ENCODE measurements at regions not wholly inside any gene's neighbourhood (a gene's known extent, or its start where the extent isn't known, plus 50 kb on each side); places are given as distances from the start of the nearest gene placed in this dataset.
"Not testable (repeated sequence)": the region's sequence is repeated elsewhere in the genome, so short reads cannot be mapped to it uniquely, and the experiment has no call there.

DNA sequence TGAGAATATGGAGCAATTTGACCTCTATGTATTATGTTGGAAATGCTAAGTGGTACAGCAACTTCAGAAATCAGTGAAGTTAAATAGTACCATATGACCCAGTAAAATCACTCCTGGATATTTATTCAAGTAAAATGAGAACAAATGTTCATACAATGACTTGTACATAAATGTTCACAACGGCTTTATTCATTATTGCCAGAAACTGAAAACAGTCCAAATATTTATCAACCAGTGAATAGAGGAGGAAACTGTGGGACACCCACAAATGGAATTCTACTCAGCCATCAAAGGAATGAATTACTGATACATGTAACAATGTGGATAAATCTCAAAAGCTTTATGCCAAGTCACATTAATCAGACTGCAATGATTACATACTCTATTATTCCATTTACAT lies 416.3 kb downstream of the AASDHPPT start:
- no peak for DNase-seq (ENCODE audit: low read depth, low spot score)

DNA sequence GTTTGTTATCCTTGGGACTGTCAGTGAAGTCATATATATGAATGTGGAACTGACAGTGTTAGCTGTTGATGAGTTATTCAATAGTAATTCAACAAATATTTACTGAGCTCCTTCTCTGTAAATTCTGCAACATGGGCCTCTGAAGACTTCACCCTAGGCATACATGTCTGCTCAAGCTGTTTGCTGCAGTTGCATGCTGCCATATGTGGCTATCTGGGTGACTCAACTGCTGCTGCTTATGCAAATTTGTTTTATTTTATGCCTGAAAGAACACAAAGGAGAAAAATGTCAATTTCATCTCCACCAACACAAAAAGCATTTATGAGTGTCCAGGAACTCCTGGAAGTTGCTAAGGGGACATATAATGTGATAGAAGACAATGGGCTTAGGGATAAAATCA lies 417.6 kb downstream of the AASDHPPT start:
- DNase-seq (ENCODE audit: low read depth, low spot score): no peak

DNA sequence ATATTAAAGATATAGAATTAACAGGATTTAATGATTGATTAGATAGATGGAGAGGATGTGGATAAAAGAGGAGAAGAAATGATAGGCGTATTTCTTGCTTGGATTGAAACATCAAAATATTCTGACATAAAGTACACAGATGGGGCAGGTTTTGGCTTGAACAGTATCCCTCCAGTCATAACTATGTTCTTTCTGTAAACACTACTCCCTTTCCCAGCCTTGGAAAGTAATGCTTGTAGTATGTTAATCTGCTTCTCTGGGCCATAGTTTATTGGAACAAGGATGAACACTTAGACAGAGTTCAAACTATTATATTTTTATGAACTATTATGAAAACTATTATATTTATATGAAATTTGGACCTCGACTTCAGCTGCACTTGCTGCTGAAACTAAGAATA lies 419.2 kb downstream of the AASDHPPT start:
- no peak for DNase-seq (ENCODE audit: low read depth, low spot score)

DNA sequence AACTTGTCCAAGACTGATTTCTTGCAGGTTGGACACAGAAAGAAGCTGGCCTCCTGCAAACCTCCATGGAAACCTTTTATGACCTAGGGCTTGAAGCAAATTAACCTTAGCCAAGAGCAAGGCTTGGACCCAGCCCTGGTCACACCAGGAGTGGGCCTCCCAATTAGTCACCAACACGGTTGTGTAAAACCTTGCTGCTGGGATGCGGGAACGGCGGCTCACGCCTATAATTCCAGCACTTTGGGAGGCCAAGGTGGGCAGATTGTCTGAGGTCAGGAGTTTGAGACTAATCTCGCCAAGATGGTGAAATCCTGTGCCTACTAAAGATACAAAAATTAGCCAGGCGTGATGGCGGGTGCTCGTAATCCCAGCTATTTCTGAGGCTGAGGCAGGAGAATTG lies 419.9 kb downstream of the AASDHPPT start:
- no peak for DNase-seq (ENCODE audit: low read depth, low spot score)

DNA sequence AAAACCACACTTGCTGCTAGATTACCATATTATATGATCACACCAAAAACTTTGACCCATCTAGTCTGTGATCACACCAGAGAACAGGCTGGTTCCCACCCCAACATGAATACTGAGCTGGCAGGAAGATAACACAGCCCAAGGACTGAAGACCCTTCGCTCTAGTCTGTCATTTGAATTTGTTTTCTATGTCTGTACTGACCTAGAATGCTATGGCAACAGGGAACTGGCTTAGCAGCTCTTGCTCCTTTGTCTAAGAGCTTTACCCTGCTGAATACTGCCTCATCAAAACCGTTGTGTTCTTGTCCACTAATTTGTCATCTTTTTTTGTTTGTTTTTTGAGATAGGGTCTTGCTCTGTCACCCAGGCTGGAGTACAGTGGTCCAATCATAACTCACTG lies 420.4 kb downstream of the AASDHPPT start:
- DNase-seq (ENCODE audit: low read depth, low spot score): no peak

DNA sequence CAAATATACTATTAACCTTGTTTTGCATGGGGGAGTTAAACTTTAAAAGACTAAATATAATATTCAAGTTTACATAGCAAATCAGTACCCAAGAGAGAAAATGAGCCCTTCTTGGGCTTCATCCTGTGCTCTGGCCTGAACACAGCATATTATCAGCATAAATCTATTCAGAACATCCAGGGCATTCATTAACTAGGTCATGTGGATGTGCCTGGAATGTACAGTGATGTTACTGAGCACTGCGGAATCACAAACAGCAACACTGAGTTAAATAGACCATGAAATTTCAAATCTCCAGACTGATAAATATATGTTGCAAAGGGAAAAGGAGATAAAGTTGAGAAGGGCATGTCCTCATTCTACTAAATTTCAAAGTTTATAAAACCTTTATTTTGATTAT lies 426.4 kb downstream of the AASDHPPT start:
- no peak for DNase-seq (ENCODE audit: low read depth, low spot score)

DNA sequence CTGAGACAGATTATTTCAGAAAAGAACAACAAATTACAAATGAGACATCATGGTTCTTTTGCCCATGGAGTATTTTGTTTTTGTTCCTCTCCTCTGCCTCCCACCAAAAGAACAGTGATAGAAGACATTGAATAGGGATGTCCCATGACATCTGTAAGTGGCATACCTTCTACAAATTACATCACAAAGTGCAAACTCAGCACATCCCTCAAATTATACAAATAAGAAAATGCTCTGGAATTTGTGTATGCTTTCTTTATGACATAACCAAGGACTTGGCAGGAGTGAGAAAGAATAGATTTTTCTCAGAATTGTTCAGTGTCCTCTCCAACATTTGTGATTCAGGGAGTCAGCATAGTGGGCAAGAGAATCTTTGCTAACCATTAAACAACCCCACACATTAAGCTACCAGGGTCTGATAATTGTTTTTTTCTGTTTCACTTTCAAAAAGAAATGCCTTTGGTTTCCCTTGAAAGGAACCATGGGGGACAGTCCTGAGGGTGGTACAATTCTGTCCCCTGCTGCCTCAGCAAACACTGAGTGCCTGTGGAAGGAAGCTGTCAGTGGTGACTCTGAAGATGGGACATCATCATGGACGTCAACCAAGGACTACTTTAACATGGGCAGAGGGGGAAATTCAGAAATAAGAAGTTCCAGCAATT lies 430.3 kb downstream of the AASDHPPT start:
- DNase-seq (ENCODE audit: low read depth, low spot score): no peak

DNA sequence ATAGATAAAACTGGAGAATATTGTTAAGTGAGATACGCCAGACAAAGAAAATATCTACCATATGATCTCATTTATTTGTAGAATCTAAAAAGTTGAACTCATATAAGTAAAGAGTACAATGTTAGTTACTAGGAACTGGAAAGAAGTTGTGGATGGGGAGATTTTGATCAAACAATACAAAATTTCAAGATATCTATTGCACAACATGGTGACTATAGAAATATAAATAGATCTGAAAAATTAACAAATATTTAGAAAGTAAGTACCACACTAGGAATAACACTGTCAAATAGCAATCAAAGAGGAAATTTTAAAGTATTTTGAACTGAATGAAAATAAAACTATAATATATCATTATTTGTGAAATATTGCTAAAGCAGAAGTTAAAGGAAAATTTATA lies 437.2 kb downstream of the AASDHPPT start:
- no peak for DNase-seq (ENCODE audit: low read depth, low spot score)

DNA sequence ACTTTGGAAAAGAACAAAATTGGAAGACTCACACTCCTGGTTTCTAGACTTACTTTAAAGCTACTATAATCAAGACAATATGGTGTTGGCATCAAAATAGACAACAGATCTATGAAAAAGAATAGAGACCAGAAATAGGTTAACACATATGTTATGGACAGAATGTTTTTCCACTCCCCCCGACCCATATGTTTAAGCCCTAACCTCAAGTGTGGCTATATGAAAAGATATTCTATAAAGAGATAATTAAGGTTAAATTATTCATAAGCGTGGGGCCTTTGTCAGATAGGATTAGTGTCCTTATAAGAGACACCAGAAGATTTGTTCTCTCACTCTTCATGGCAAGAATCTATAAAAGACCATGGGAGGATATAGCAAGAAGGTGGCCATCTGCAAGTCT lies 440.0 kb downstream of the AASDHPPT start:
- DNase-seq (ENCODE audit: low read depth, low spot score): no peak

DNA sequence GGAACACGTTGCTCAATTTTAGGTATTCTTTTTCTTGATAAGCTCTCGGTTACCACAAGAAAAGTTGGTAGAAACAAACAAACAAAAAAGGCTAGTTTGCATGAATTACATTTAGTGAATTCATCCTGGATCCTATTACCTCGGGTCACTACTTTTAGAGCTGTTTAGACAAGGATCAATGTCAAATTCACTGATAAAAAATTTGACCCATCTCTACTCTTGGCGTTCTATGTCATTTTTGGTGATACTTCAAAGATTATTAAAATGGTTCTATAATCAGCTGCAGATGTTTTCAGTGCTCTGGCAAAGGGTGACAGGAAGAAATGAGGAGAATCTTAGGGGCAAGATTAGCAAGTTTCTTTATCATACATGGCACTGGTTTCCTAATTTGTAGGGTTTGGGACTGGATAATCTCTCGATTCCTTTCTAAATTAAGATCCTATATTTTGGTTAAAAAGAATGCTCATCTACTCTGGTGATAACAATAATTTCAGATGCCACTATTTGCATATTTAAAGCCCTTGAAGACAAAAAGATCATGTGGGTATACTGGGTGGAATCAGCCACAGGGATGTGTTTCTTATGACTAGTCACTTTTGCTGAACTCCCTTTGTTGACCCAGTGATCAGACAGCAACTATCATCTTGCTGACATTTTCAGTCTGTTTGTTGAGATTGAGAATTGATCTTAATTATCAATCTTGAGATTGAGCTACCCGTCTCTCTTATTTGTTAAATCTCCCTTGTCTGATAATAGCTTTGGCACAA lies 442.9 kb downstream of the AASDHPPT start:
- no peak for DNase-seq (ENCODE audit: low read depth, low spot score)

DNA sequence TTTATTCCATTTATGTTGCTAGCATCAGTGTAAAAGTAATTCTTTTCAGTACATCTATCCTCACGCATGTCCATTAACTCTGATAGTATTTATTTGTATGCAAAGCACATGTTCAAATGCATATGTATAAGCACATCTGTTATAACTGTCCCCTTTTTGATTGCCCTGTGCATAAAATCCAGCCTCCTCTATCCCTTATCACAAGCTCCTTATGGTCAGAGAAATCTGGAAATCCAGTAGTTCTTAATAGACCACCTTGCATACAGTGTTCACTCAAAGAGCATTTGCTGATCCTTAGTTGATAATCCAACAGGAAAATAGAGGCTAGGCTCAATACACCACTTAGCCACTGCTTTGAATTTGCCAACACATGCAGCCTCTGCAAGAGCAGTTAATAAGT lies 443.5 kb downstream of the AASDHPPT start:
- DNase-seq (ENCODE audit: low read depth, low spot score): no peak

DNA sequence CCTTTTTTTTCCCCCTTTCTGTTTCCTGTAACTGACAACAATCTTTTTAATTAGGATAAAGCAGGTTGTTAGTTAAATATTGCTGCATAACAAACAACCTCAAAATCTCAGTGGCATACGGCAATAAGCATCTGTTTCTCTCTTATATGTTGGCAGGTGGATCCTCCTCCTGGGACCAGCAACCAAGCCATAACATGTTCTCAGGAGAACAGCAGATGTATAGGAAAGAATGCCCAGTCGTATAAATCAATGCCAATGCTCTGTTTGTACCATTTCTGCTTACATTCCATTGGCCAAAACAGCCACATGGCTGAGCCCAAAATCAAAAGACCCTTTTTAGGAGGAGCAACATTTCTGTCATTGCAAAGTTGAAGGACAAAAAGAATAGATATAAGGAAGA lies 445.7 kb downstream of the AASDHPPT start:
- DNase-seq (ENCODE audit: low read depth, low spot score): no peak

DNA sequence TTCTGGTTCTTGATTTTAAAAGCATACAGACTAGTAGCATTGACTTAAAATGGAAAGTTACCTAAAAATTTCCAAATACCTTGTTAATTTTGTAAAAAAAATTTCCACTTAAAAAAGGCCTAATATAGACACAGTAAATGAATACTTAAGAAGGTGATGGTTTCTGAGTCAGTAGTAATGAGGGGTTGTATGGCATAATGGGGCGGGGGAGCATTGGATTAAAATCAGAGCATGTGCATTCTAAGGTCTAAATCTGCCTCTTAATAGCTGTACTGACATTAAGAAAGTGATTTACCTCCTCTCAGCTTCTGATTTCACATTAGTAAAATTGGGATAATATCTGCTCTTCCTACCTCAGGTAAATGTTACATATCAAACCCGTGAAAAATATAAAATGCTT lies 446.5 kb downstream of the AASDHPPT start:
- no peak for DNase-seq (ENCODE audit: low read depth, low spot score)

DNA sequence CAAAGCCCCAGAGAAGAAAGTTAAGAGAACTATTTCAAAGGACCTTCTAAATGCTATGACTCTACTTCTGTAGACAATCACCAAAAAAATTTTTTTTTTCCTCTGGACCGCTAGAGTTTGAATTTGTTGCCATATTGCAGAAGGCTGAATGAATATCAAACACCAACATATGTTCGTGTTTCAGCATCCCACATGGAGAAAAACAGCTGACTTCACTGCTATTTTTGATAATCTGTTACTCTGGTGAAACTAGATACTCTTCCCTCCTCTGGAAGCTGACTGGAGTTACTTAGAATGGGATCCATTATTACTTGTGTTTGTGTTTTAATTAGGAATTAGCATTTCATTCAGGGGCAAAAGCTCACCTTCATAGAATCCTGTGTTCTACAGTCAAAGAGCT lies 447.0 kb downstream of the AASDHPPT start:
- DNase-seq (ENCODE audit: low read depth, low spot score): no peak

DNA sequence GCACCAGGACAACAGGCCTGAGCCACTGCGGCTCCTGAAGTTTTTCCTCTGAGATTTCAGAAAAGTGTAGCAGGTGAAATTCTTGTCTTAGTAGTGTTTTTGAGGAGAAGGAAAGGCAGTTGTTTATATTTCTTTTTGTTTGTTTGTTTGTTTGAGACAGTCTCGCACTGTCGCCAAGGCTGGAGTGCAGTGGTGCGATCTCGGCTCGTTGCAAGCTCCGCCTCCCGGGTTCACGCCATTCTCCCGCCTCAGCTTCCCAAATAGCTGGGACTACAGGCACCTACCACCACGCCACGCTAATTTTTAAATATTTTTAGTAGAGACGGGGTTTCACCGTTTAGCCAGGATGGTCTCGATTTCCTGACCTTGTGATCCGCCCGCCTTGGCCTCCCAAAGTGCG lies 454.2 kb downstream of the AASDHPPT start:
- DNase-seq (ENCODE audit: low read depth, low spot score): not testable (repeated sequence)

DNA sequence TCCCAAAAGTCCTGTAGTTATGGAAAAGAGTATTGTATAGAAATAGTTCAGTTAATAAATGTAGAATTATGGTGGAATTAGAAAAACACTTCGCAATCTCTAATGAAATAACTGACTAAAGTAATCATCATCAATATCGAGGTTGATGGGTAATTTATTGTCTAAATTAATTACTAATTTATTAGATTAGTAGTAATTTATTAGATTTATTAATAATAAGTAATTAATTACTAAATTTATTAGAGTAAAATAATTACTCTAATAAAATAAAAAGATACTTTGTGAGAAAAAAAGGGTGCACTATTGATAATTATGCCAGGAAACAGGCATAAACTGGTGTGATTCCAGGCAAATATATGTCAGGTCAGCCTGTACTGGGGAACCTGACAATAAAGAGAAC lies 455.6 kb downstream of the AASDHPPT start:
- DNase-seq (ENCODE audit: low read depth, low spot score): no peak

DNA sequence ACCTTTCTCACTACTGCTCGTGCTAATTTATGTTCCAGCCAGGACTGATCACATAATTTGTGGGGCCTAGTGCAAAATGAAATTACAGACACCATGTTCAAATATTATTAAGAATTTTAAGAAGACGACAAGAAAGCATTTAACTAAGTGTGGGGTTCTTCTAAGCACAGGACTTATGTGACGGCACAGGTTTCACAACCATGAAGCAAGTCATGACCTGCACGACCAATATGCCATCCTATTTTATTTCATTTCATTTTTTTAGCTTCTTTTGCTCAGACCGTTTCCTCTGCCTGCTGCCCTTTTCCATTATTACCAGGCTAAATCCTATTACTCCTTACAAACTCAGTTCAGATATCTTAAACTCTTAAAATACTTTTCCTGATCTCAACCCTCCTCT lies 462.5 kb downstream of the AASDHPPT start:
- no peak for DNase-seq (ENCODE audit: low read depth, low spot score)

DNA sequence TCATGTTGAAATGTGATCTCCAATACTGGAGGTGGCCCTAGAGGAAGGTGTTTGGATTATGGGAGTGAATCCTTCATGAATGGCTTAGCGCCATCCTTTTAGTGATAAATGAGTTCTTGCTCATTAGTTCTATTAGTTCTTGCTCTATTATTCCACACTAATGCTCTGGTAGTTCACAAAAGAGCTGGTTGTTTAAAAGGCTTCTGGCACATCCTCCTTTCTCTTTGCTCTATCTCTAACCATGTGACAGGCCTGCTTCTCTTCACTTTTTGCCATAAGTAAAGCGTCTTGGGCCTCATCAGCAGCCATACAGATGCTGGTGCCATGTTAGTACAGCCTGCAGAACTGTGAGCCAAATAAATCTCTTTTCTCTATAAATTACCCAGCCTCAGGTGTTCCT lies 469.9 kb downstream of the GUCY1A2 start:
- DNase-seq (ENCODE audit: low read depth, low spot score): no peak

DNA sequence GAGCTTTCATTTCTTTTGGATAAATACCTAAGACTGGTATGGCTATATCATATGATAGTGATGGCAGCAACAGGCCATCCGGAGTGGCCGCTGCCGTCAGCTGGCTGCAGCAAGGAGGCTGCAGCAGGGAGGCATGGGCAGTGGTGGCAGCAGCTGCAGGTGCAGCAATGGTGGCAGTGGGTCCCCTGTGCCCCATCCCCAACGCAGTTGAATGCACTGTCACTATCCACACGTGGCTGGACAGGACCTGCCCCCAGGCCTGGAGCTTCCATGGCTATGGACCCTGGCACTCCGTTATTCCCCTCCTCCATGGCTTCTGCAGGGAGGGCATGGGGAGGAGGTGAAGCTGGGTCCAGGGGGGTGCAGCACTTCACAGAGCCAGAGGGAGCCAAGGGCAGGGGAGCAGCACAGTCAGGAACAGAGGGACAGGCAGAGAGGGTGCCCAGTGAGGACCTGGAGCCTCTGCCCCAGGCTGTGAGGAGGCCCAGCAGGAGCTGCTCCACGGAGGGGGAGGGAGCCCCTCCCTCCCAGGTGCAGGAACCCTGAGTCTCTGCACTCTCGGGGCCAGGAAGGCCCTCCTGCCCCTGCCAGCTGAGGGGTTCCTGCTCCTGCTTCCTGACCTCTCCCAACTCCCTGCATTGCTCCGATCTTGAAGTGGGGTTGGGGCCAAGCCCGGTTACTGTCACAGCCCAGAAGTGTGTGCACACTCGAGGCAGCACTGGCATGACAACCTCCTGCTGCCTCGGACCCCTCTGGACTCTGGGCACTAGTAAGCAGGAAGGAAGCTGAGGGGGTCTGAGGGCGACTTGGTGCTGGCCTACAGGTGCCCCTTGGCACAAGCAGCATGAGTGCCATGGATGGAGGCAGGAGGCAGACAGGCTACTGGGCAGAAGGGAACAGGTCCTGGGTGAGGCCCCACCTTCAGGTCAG lies 466.3 kb downstream of the GUCY1A2 start:
- DNase-seq (ENCODE audit: low read depth, low spot score): no peak

DNA sequence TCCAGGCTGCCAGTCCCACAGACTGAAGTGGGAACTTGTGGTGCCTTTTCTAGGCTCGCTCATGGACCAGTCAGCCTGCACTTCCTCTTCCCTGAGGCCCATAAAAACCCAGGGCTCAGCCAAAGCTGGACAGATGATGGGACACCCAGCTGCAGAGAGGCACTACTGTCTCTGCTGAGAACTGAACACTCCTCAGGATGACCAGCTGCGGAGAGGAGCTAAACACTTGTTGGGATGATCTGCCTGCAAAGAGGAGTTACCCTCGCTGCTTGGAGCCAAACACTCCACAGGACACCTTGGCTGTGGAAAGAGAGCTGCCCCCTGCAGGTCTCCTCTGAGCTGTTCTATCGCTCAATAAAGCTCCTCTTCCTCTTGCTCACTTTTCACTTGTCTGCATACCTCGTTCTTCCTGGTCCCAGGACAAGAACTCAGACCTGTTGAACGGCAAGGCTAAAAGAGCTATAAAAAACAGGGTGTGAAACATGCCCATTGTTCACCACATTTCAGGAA lies 465.5 kb downstream of the GUCY1A2 start:
- DNase-seq (ENCODE audit: low read depth, low spot score): no peak

DNA sequence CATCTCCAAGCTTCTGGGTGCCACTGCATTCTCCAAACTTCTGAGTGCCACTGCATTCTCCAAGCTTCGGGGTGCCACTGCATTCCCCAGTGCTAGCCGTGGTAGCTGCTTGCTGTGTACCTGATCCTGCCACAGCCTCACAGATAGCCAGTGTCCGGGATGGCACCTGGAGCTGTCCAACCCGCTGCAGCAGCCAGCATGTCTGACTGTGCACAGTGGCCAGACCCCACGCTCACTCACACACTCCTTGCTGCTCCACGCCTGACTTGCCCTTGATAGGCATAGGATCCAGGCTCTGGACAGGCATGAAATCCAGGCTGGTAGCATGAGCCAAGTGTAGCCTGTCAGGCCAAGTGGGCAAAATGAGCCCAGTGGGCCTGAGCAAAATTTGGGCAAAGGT lies 465.0 kb downstream of the GUCY1A2 start:
- no peak for DNase-seq (ENCODE audit: low read depth, low spot score)

DNA sequence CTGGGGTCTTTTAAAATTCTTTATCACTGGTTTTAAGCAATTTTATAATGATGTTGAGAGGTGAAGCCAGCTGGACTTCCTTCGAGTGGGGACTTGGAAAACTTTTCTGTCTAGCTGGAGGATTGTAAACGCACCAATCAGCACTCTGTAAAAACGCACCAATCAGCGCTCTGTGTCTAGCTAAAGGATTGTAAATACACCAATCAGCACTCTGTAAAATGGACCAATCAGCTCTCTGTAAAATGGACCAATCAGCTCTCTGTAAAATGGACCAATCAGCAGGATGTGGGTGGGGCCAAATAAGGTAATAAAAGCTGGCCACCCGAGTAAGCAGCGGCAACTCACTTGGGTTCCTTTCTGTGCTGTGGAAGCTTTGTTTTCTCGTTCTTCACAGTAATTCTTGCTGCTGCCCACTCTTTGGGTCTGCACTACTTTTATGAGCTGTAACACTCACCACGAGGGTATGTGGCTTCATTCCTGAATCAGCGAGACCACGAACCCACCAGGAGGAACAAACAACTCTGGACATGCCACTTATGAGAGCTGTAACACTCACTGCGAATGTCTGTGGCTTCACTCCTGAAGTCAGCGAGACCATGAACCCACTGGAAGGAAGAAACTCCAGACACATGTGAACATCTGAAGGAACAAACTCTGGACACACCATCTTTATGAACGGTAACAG lies 462.6 kb downstream of the GUCY1A2 start:
- not testable (repeated sequence) for DNase-seq (ENCODE audit: low read depth, low spot score)
